Breast epithelium (tissue), 3 donors: ENCODE measurements at regions not wholly inside any gene's neighbourhood (a gene's known extent, or its start where the extent isn't known, plus 50 kb on each side); places are given as distances from the start of the nearest gene placed in this dataset.

ENCODE experiments used
- CTCF ChIP-seq, 3 donors: fragments of 450-650 bp; IDR thresholded peaks; one replicate each; pipeline ENCODE4 v1.5.1; 2016 to 2017; ENCODE audit warnings: antibody characterized with exemption in 3 of 3, mild to moderate bottlenecking in 3 of 3, moderate library complexity in 3 of 3
- POLR2A ChIP-seq: fragments of 450-650 bp; IDR thresholded peaks from one replicate; pipeline ENCODE4 v1.6.1; 2016; ENCODE audit warnings: antibody characterized with exemption, mild to moderate bottlenecking, moderate library complexity
- POLR2AphosphoS5 ChIP-seq, 3 donors: sonication (generic); formaldehyde crosslinking; IDR thresholded peaks; one replicate each; pipeline ENCODE4 v1.6.1; 2017; ENCODE audit warnings: antibody characterized with exemption in 3 of 3

- TF ChIP-seq CTCF (IDR thresholded peaks at IDR 0.05) = no peak
- no peak for TF ChIP-seq POLR2A
- no peak for TF ChIP-seq POLR2AphosphoS5 (IDR thresholded peaks at IDR 0.05)
Observed at GRCh38 chr22:26804911-26805539, 147.6 kb downstream of the MIAT start.
